Left ventricle myocardium inferior (tissue), 1 donor: ENCODE measurements at regions not wholly inside any gene's neighbourhood (a gene's known extent, or its start where the extent isn't known, plus 50 kb on each side); places are given as distances from the start of the nearest gene placed in this dataset.

ENCODE experiments used
- DNase-seq: peaks from one replicate; pipeline ENCODE4 v3.0.0-alpha.2; 2020
- H3K27ac ChIP-seq: fragments of 200-600 bp; replicated peaks from 2 replicates; pipeline ENCODE4 v1.8.0; 2021
- H3K27me3 ChIP-seq: fragments of 200-600 bp; 2 replicates; pipeline ENCODE4 v1.8.0; 2021; ENCODE audit warnings: low read depth
- H3K36me3 ChIP-seq: fragments of 200-600 bp; 2 replicates; pipeline ENCODE4 v1.8.0; 2021
- H3K4me1 ChIP-seq: fragments of 200-600 bp; 2 replicates; pipeline ENCODE4 v1.8.0; 2021
- H3K4me3 ChIP-seq: fragments of 200-600 bp; 2 replicates; pipeline ENCODE4 v1.8.0; 2021; ENCODE audit warnings: mild to moderate bottlenecking, moderate library complexity
- H3K9me3 ChIP-seq: fragments of 200-600 bp; replicated peaks from 2 replicates; pipeline ENCODE4 v1.8.0; 2021
- CTCF ChIP-seq: fragments of 200-600 bp; IDR thresholded peaks from 2 replicates; pipeline ENCODE4 v1.8.0; 2021; ENCODE audit warnings: antibody characterized with exemption, mild to moderate bottlenecking, borderline replicate concordance
- intact Hi-C: fragments of 100-400 bp; cut with micrococcal nuclease; formaldehyde crosslinking; loops from one replicate; pipeline ENCODE4 v1.11.0; 2022
- donor health status: DM: no; HTN: yes; CAD: no; lungs with severe emphysema.

DNA sequence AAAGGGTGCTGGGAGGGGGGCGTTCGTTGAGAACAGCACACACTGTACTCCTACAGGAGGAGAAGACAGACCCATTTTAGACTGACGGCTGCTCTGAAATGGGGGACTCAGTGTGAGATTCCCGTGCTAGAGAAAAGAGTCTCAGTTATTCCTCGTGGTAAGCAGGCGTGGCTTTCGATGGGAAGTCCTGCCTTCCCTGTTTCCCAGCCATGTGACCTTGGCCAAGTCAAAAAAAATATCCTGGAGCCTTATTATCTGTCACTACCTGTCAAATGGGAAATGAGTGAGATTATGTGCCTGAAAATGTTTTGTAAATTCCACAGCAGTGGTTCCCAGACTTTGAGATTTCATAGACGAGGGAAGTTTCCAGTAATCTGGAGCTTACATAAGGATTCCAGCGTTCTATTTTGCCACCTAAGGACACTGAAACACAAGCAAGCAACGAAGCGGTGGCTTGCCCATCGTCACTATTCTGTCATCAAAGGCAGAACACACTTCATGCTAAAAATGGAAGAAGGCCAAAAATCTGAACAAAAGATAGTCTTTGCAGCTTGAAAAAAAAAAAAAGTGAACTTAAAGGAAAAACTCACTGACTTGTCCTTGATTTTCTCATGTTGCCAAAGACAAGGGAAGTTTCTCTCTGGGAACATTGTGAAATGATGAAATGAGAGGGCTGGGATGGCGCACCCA is 253.4 kb upstream of the RPL38 start:
- peaks cover 87% of the 10 kb centered on the region for H3K27me3 ChIP-seq
- peaks cover 13% of the 10 kb centered on the region for H3K4me1 ChIP-seq
- H3K9me3 ChIP-seq = peaks cover 7% of the 10 kb centered on the region
- no peak overlapping the region for H3K4me3 ChIP-seq
- intact Hi-C loops = no loop called here
- DNase-seq = no peak
- no peak for TF ChIP-seq CTCF
- no peak overlapping the region for H3K27ac ChIP-seq
- no peaks in the 10 kb centered on the region for H3K36me3 ChIP-seq

- intact Hi-C loops = no loop called here
- no peaks in the 10 kb centered on the region for H3K36me3 ChIP-seq
- H3K4me1 ChIP-seq = peaks cover 13% of the 10 kb centered on the region
- no peak for DNase-seq
- no peak overlapping the region for H3K4me3 ChIP-seq
- no peak overlapping the region for H3K27ac ChIP-seq
- peaks cover 82% of the 10 kb centered on the region for H3K27me3 ChIP-seq
- peaks cover 7% of the 10 kb centered on the region for H3K9me3 ChIP-seq
- TF ChIP-seq CTCF = no peak
Measured at GRCh38 chr17:73950593-73950914, 252.9 kb upstream of the RPL38 start.

GRCh38 chr17:73952082-73952479 is 251.4 kb upstream of the RPL38 start:
- Histone ChIP-seq H3K27me3 (peaks cover 67% of the 10 kb centered on the region), H3K36me3 (no peaks in the 10 kb centered on the region), H3K9me3 (peaks cover 7% of the 10 kb centered on the region), H3K4me3 (peak overlapping the region; percentile 60), H3K27ac (no peak overlapping the region), H3K4me1 (peaks cover 13% of the 10 kb centered on the region)
- no peak for DNase-seq
- intact Hi-C loops = no loop called here
- no peak for TF ChIP-seq CTCF

GRCh38 chr17:73952480-73953205 is 250.8 kb upstream of the RPL38 start:
- peak; percentile 40 for DNase-seq
- peaks cover 13% of the 10 kb centered on the region for H3K4me1 ChIP-seq
- H3K4me3 ChIP-seq = peak overlapping the region; percentile 60
- intact Hi-C loops = no loop called here
- peaks cover 7% of the 10 kb centered on the region for H3K9me3 ChIP-seq
- H3K36me3 ChIP-seq = no peaks in the 10 kb centered on the region
- no peak overlapping the region for H3K27ac ChIP-seq
- peak; percentile 57 for TF ChIP-seq CTCF
- peaks cover 65% of the 10 kb centered on the region for H3K27me3 ChIP-seq

- no peak overlapping the region for H3K27ac ChIP-seq
- no peak for TF ChIP-seq CTCF
- intact Hi-C loops = no loop called here
- H3K9me3 ChIP-seq = peaks cover under 1% of the 10 kb centered on the region
- H3K4me3 ChIP-seq = peak overlapping the region; percentile 60
- peaks cover 13% of the 10 kb centered on the region for H3K4me1 ChIP-seq
- H3K36me3 ChIP-seq = no peaks in the 10 kb centered on the region
- H3K27me3 ChIP-seq = peaks cover 61% of the 10 kb centered on the region
- DNase-seq = no peak
Measured at GRCh38 chr17:73953206-73954033, 250.1 kb upstream of the RPL38 start.
